Mucosa of stomach (tissue), 1 donor: ENCODE measurements at regions not wholly inside any gene's neighbourhood (a gene's known extent, or its start where the extent isn't known, plus 50 kb on each side); places are given as distances from the start of the nearest gene placed in this dataset.

ENCODE experiments used
- H3K27me3 ChIP-seq: one replicate; pipeline ENCODE4 v1.7.0; 2013; ENCODE audit warnings: mild to moderate bottlenecking, low read length; ENCODE audit not compliant: control insufficient read depth, insufficient read depth
- H3K36me3 ChIP-seq: one replicate; pipeline ENCODE4 v1.7.0; 2013; ENCODE audit warnings: low read length; ENCODE audit not compliant: control insufficient read depth, insufficient read depth
- H3K4me1 ChIP-seq: one replicate; pipeline ENCODE4 v1.7.0; 2013; ENCODE audit warnings: mild to moderate bottlenecking, low read length; ENCODE audit not compliant: control insufficient read depth, insufficient read depth
- H3K4me3 ChIP-seq: one replicate; pipeline ENCODE4 v1.7.0; 2013; ENCODE audit warnings: low read length
- H3K9ac ChIP-seq: one replicate; pipeline ENCODE4 v1.7.0; 2013; ENCODE audit warnings: mild to moderate bottlenecking, low read length, moderate library complexity
- H3K9me3 ChIP-seq: one replicate; pipeline ENCODE4 v1.7.0; 2013; ENCODE audit warnings: mild to moderate bottlenecking, low read length, moderate library complexity; ENCODE audit not compliant: control insufficient read depth
- donor health status: Pancreatic carcinoma.

DNA sequence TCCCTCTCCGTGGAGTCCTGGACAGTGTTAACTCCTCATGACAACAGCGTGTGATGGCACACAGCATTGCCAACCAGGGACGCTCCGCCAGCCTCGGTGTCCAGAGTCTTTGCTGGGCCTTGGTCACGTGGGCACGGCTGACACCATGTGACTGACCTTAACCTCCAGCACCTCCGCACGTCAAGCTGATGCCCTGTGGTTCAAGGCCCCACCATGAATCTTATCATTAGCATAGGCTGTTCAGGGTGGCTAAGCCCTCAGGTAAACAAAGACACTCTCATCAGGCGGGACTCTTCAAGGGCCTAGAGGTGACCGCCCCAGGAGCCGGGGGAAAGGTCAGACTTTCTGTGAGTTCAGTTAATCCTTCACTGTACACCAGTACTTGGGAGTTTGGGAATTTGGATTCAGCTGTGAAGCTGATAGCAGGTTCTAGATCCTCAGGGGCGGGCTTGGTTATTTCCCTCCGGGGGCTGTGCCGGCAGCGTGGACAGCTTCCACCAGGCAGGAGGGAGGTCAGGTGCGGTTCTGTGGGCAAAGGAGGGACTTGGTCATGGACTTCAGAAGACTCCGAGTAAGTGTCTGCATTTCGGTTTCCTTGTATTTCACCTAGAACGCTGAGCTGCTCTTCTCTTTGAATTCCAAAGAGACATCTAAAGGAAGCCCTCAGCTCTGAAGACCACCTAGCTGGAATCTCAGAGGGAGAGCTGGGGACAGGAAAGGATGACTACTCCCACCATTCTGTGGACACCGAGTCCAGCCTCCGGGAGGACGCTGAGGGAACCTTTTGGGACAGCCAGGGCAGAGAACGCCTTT lies 195.5 kb upstream of the CIBAR2 start:
- no peak overlapping the region for H3K9ac ChIP-seq
- H3K4me1 ChIP-seq = peaks cover 23% of the 10 kb centered on the region

DNA sequence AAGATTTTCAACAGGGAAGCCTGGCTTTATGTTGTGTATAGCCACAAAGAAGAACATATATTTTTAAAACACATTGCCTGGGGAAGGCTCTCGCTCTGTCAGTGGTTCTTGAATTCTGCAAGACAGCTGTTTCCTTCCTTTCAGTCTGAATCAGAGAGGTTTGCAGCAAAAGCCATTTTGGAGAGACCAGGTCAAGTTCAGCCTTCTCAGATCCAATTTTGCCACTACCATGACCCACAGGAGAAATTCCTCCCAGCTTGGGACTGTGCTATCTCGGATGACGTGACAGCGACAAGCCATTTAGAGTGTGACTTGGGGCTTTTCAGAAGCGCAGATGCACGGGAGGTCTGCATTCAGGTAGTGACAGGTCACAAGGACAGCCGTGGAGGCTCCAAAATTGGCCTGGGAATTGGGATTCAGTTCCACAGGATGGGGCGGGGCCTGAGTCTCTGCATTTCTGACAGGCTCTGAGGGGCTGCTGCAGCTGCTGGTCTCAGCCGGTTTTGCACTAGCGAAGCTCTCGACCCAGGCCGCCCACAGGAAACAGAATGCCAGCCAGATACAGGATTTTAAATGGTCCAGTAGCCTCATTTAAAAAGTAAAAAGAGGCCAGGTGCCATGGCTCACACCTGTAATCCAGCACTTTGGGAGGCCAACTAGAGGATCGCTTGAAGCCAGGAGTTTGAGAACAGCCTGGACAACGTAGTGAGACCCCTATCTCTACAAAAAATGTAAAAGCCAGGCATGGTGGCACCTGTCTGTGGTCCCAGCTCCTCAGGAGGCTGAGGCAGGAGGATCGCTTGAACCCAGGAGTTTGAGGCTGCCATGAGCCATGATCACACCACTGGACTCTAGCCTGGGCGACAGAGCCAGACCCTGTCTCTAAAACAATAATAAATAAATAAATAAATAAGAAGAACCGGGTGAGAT lies 196.6 kb upstream of the CIBAR2 start:
- Histone ChIP-seq H3K27me3 (peaks cover 7% of the 10 kb centered on the region), H3K9me3 (no peaks in the 10 kb centered on the region), H3K4me1 (peaks cover 19% of the 10 kb centered on the region), H3K36me3 (no peaks in the 10 kb centered on the region), H3K9ac (no peak overlapping the region), H3K4me3 (no peak overlapping the region)

More for the DNA sequence above, 195.5 kb upstream of the CIBAR2 start:
- H3K9me3 ChIP-seq = no peaks in the 10 kb centered on the region
- H3K4me3 ChIP-seq = no peak overlapping the region
- no peaks in the 10 kb centered on the region for H3K36me3 ChIP-seq
- H3K27me3 ChIP-seq = peaks cover 8% of the 10 kb centered on the region

DNA sequence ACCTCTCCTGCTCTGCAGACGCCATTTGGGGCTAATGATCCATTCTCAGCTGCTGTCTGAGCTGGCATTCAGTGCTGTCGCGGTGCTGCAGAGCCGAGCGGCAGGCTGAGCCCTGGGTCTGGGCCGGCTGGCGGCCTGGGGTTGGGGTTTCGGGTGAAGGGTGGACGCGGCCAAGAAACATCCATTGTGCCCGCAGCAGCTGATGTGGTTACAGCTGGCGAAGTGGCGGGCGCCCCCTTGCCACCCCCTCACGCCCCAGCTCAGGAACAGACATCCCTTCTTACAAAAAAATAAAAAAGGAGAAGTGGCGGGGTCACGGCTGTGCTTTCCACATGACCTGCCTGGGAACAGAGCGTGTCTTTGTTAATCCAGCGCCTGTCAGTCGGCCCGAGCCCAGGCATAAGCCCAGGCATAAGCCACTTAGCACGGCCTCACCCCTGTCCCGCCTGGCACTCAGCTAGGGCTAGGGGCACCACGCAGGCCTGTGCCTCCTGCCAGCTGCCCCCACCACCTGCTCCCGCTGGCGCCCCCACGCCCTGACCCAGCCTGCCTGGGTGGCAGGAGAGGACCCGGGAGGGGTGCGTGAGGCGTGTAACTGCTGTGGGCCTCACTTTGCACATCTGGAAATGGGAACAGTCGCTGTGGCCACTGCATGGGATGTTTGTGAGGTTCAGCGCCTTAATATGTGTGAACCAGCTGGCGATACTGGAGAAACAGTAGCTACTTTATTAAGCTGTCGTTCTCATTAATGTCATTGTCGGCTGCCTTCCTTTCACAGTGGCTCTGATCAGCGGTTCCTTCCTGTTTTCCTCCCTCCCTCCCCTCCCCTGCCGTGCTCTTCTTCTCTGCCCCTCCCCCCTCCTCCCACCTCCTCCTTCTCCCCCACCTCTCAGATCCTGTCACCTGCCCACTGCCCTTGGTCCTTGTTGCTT lies 197.7 kb upstream of the CIBAR2 start:
- H3K9ac ChIP-seq = no peak overlapping the region
- H3K9me3 ChIP-seq = no peaks in the 10 kb centered on the region
- H3K4me1 ChIP-seq = peaks cover 21% of the 10 kb centered on the region
- H3K27me3 ChIP-seq = peaks cover 8% of the 10 kb centered on the region
- H3K36me3 ChIP-seq = no peaks in the 10 kb centered on the region
- no peak overlapping the region for H3K4me3 ChIP-seq

DNA sequence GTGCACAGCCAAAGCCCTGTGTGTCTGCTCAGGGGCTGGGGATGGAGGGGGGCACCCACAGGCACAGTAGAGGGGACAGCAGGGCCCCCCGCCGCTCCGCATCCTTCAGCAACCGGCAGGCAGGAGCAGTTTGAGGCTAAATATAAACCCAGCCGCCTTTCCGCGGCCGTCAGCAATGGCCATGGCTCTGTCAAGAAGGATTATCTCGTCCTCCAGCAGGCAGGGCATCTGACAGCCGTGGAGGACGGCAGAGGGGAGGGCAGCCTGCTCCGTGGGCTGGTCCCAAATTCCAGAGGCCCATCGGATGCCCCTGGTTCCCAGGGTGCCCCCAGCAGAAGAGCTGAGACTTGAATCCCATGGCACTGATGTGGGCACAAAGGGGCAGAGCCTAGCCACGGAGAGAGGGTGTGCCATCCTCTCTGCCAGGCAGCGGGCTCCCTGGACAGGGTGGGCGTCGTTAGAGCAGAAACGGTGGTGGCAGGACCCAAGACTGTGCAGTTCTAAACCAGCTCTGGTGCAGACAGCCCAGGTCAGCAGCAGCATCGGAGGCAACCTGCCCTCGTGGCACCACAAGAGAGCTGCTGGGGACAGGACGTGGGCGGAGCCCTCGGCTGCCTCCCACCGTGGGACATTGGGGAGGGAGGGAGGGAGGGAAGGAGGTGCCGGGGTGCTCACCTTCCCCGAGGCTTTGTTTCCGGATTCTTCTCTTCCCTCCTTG lies 198.8 kb upstream of the CIBAR2 start:
- Histone ChIP-seq H3K4me3 (no peak overlapping the region), H3K4me1 (peaks cover 18% of the 10 kb centered on the region), H3K27me3 (peaks cover 8% of the 10 kb centered on the region), H3K36me3 (no peaks in the 10 kb centered on the region), H3K9me3 (no peaks in the 10 kb centered on the region), H3K9ac (no peak overlapping the region)

DNA sequence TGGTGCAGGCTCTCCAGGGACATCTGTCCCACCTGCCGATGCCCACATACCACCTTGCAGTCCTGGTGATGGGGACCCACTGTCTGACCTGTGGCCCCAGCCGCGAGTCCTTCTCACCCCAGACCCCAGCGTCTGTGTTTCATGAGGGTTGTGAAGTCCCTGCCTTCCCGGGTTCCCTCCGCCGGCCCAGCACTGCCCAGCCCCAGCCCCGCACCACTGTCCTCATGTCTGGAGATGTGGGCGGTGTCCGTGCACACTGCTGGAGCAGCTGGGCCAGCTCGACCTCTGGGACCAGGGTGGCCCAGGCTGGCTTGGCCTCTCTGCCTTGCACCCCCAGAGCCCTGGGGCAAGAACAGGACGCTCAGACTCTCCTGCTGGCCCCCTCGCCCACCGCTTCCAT lies 199.5 kb upstream of the CIBAR2 start:
- no peaks in the 10 kb centered on the region for H3K36me3 ChIP-seq
- peaks cover 17% of the 10 kb centered on the region for H3K4me1 ChIP-seq
- no peak overlapping the region for H3K4me3 ChIP-seq
- no peak overlapping the region for H3K9ac ChIP-seq
- peaks cover 8% of the 10 kb centered on the region for H3K27me3 ChIP-seq
- no peaks in the 10 kb centered on the region for H3K9me3 ChIP-seq

DNA sequence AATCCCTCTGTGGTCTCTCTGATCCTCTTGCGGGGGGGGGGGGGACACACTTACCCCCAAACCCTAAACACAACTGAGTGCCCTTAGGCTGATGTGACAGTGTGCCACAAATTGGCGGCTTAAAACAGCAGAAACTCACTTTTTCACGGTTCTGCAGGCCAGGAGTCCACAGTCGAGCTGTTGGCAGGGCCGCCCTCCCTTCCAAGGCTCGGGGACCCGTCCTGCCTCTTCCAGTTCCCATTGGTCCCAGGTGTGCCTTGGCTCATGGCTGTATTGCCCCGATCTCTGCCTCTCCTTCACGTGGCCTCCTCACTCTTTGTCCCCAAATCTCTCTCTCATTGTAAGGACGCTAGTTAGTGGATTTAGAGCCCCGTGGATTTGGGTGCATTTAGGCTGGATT lies 199.9 kb upstream of the CIBAR2 start:
- Histone ChIP-seq H3K4me1 (peaks cover 16% of the 10 kb centered on the region), H3K36me3 (no peaks in the 10 kb centered on the region), H3K27me3 (peaks cover 8% of the 10 kb centered on the region), H3K9me3 (no peaks in the 10 kb centered on the region), H3K4me3 (no peak overlapping the region), H3K9ac (no peak overlapping the region)

DNA sequence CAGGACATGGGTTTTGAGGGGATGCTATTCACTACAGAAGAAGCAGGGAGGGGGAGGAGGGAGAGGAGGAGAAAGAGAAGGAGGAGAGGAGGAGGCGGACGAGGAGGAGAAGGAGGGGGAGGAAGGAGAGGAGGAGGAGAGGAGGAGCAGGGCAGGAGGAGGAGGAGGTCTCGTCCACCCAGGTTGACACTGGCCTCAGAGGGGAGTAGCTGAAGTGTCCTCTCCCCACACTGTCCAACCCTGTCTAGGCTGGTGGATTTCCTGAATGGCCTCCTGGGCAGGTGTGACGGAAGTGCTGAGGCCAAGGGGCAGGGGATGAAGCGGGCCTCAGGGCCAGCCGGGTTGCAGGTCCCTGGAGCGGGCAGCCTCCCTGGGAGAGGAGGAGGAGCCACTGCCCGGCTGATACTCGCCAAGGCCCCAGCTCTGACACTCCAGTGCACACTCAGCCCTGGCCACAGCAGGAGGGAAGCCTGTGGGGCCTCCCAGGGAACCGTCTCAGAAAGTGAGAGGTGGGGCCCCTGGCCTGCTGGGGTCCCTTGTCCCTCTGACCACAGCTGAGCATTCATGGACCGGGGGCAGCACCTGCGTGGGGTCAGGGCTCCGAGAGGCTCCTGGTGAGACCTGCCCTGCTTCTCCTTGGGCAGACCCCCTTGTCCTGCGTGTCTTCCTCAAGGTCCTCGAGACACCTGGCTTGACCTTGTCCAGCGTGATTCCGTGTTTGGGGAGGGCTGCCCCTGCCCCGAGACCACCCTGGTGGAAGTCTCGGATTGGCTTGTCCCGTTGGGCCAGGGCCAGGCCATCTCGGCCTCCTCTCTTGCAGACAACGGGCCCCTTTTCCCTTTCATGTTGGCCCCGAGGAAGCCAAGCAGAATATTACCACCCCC lies 200.6 kb upstream of the CIBAR2 start:
- Histone ChIP-seq H3K4me1 (peaks cover 16% of the 10 kb centered on the region), H3K9ac (no peak overlapping the region), H3K9me3 (no peaks in the 10 kb centered on the region), H3K4me3 (no peak overlapping the region), H3K27me3 (peaks cover 8% of the 10 kb centered on the region), H3K36me3 (no peaks in the 10 kb centered on the region)

DNA sequence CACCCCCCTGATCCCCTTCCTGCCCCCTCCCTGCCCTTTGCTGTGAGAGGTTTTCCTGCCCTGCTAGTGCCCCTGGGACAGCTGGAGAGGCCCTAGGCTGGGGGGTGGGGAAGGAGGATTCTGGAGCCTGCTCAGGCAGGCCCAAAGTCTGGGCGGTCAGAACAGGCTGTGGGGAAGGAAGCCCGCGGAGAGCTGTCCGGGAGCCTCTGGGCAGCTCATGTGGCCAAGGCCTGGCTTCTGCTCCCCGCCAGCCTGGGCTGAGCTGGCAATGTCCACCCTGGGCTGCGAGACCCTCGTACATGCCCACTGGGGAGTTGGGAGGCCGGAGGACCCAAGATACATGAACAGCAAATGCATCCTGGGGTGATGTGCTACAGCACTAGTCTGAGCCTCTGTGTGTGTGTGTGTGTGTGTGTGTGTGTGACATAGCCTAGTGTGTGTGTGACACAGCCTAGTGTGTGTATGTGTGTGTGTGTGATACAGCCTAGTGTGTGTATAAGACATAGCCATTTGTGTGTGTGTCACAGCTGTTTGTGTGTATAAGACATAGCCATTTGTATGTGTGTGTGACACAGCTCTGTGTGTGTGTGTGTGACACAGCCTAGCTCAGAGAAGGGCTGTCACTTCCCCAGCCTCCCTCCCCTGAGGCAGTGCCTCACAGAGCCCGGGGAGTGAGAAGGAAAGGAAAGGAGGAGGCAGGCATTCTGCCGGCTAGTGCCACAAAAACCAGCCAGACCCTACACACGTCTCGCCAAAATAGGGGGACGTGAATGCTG lies 201.4 kb upstream of the CIBAR2 start:
- H3K4me3 ChIP-seq = no peak overlapping the region
- H3K9ac ChIP-seq = no peak overlapping the region
- no peaks in the 10 kb centered on the region for H3K36me3 ChIP-seq
- H3K4me1 ChIP-seq = peaks cover 16% of the 10 kb centered on the region
- H3K27me3 ChIP-seq = peaks cover 8% of the 10 kb centered on the region
- H3K9me3 ChIP-seq = no peaks in the 10 kb centered on the region

DNA sequence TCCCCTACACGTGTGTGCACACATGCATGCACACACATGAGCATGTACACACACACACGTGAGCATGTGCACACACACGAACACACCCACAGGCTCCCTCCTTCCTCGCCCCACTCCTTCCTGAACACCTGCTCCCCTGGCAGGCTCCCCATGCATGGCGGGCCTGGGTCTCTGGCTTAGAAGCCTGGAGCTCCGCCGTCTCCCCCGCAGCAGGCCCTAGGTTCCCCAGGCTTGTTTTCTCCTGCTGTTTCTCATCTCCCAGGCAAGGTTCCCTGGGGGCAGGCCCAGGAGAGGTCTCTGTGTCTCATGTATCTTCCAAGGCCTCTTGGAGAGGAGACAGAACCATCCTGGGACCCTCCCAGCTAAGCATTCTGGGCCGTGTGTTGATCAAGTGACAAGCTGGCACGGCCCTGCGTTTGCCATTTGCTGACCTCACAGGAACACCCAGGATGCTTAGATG lies 202.3 kb upstream of the CIBAR2 start:
- peaks cover 16% of the 10 kb centered on the region for H3K4me1 ChIP-seq
- no peaks in the 10 kb centered on the region for H3K9me3 ChIP-seq
- peaks cover 8% of the 10 kb centered on the region for H3K27me3 ChIP-seq
- no peak overlapping the region for H3K9ac ChIP-seq
- no peak overlapping the region for H3K4me3 ChIP-seq
- H3K36me3 ChIP-seq = no peaks in the 10 kb centered on the region

DNA sequence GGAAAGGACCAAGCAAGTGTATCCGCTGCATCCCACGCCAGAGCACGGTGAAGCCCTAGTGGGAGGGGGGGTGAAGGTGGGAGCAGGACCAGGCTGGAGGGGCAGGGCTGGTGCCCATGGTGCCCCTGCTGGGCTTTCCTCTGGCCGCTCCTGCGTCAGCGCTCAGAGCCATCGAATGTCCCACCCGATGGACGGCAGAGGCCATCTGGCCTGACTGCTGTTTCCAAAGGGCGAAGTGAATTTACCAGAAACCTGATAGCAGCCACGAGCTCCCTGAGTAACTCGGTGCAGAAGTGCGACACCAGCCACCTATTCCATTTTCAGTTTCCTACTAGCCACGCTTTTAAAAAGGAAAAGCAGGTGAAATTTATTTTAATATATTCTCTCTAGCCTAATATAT lies 203.6 kb upstream of the CIBAR2 start:
- Histone ChIP-seq H3K9me3 (no peaks in the 10 kb centered on the region), H3K4me3 (no peak overlapping the region), H3K36me3 (no peaks in the 10 kb centered on the region), H3K9ac (no peak overlapping the region), H3K4me1 (peaks cover 17% of the 10 kb centered on the region), H3K27me3 (peaks cover 3% of the 10 kb centered on the region)
